Thyroid gland (tissue), 4 donors: ENCODE measurements at regions not wholly inside any gene's neighbourhood (a gene's known extent, or its start where the extent isn't known, plus 50 kb on each side); places are given as distances from the start of the nearest gene placed in this dataset.

ENCODE experiments used
- CTCF ChIP-seq, 6 experiments: fragments of 200-600 bp in 3 of 6; fragments of 450-650 bp in 3 of 6; sonication (generic) in 3 of 6; IDR thresholded peaks; one replicate each; pipeline ENCODE4 v1.5.1; 2016 to 2019; ENCODE audit warnings: antibody characterized with exemption in 6 of 6, mild to moderate bottlenecking in 2 of 6, inconsistent platforms in 1 of 6, moderate library complexity in 1 of 6
- POLR2A ChIP-seq, 2 donors: fragments of 450-650 bp; IDR thresholded peaks; one replicate each; pipeline ENCODE4 v1.6.1; 2017; ENCODE audit warnings: antibody characterized with exemption in 2 of 2, mild to moderate bottlenecking in 2 of 2, moderate library complexity in 1 of 2

DNA sequence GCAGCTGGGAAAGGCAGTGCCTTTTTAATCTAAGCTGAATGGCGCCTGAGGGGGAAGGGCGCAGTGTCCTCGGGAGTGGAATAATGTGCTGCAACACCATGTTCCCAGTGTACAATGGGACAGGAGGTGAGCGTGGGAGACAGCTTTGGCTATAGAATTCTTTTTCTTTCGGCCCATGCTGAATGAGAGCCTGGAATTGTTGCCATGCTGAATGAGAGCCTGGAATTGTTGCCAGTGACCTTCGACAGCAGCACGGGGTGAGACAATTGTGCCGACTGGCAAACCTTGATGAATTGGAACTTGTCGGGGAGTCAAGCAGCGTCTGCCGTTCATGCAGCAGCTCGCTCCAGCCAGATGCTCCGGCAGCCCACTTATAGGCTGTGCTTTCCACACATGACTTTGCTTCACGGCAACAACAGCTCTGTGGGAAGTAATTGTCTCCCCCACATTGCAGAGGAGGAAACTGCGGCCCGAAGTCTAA is 141.4 kb upstream of the E2F8 start:
- TF ChIP-seq CTCF (IDR thresholded peaks at IDR 0.05) (no peak), POLR2A (IDR thresholded peaks at IDR 0.05) (no peak)
